Activated CD4-positive, CD25-positive, alpha-beta regulatory T cell treated with anti-CD3 and anti-CD28 coated beads, Interleukin-2, amount 50 U/mL, for 16 hours (primary cell): ENCODE measurements at regions not wholly inside any gene's neighbourhood (a gene's known extent, or its start where the extent isn't known, plus 50 kb on each side); places are given as distances from the start of the nearest gene placed in this dataset.

Source experiments
- DNase-seq: peaks from one replicate; pipeline ENCODE4 v3.0.0-alpha.2; 2020; ENCODE audit warnings: low read depth, low spot score

DNA sequence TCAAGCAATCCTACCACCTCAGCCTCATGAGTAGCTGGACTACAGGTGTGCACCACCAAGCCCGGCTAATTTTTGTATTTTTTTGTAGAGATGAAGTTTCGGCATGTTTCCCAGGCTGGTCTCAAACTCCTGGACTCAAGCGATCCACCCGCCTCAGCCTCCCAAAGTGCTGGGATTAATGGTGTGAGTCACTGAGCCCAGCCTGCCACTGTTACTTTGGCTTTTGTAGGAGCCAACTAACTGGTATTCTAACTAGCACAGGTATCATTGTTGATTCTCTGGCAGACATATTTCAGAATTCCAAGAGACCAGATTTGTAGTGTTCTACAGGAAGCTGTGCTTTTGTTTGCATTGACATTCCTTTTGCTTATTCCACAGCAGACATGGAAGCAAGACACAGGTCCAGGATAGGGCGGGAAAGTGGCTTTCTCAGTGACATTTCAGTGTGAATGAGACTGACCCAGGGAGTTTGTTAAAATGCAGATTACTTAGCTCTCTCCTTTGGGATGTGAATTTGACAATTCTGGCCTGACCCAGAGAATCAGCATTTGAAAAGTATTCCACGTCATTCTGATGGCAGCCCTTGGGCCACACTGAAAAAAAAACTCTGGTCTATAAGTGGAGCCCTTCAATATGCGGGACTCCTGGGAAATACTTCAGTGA, 52.2 kb upstream of the PAX6 start:
- DNase-seq, result no peak

DNA sequence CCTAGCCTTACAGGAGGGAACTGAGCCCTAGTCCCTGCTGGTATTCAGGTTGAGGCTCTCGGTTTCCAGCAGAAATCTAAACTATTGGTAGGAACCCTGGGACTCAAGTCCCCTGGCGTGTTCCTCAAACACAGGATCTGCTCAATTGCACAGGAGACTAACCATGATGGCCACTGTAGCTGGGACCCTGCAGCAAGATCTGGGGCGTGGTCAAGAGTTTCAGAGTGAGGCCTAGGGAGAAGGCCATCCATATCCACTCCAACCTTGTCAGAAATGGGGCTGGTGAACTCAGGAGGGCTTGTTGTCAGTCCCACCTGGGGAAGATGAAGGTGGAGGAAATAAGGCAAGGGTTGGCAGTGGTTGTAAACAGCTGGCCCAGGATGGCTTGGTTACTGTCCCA, 49.9 kb upstream of the PAX6 start:
- DNase-seq, result no peak
